ENCODE measurements at regions not wholly inside any gene's neighbourhood (a gene's known extent, or its start where the extent isn't known, plus 50 kb on each side); places are given as distances from the start of the nearest gene placed in this dataset.

- no peaks in the 10 kb centered on the region for H3K27me3 ChIP-seq (ENCODE audit: low read length)
- DNase-seq, result no peak
- no peaks in the 10 kb centered on the region for H4K20me1 ChIP-seq (ENCODE audit: insufficient read depth, low read depth, low read length)
- H2AFZ ChIP-seq (ENCODE audit: low read length), result no peak overlapping the region
- peaks cover 7% of the 10 kb centered on the region; the same call in 1 of the 2 replicates for H3K9me3 ChIP-seq (ENCODE audit: low read length)
- H3K4me2 ChIP-seq (ENCODE audit: low read depth, low read length, poor library complexity, severe bottlenecking), result no peak overlapping the region
- no peaks in the 10 kb centered on the region for H3K4me1 ChIP-seq (ENCODE audit: low read length)
- H3K4me3 ChIP-seq (ENCODE audit: low read length), result no peak overlapping the region
- no peaks in the 10 kb centered on the region for H3K79me2 ChIP-seq (ENCODE audit: low read length)
- no peaks in the 10 kb centered on the region; the same call in 1 of the 2 replicates for H3K9me2 ChIP-seq (replicated peaks; ENCODE audit: insufficient read depth, low read length)
- no peak overlapping the region for H3K27ac ChIP-seq (ENCODE audit: low read length)
- no peaks in the 10 kb centered on the region for H3K36me3 ChIP-seq (ENCODE audit: insufficient read depth, low read length)
- H3K9ac ChIP-seq (ENCODE audit: low read length), result no peak overlapping the region
Measured at GRCh38 chrX:124725502-124725901, 379.1 kb downstream of the SH2D1A start.

- H4K20me1 ChIP-seq (ENCODE audit: insufficient read depth, low read depth, low read length), result no peaks in the 10 kb centered on the region
- no peak overlapping the region for H3K4me2 ChIP-seq (ENCODE audit: low read depth, low read length, poor library complexity, severe bottlenecking)
- no peak overlapping the region for H3K9ac ChIP-seq (ENCODE audit: low read length)
- DNase-seq, result no peak
- H3K4me1 ChIP-seq (ENCODE audit: low read length), result no peaks in the 10 kb centered on the region
- no peaks in the 10 kb centered on the region; the same call in 1 of the 2 replicates for H3K9me2 ChIP-seq (replicated peaks; ENCODE audit: insufficient read depth, low read length)
- H3K36me3 ChIP-seq (ENCODE audit: insufficient read depth, low read length), result no peaks in the 10 kb centered on the region
- H3K27ac ChIP-seq (ENCODE audit: low read length), result no peak overlapping the region
- H3K79me2 ChIP-seq (ENCODE audit: low read length), result no peaks in the 10 kb centered on the region
- H3K9me3 ChIP-seq (ENCODE audit: low read length), result peaks cover 7% of the 10 kb centered on the region; the same call in 1 of the 2 replicates
- H2AFZ ChIP-seq (ENCODE audit: low read length), result no peak overlapping the region
- H3K4me3 ChIP-seq (ENCODE audit: low read length), result no peak overlapping the region
- no peaks in the 10 kb centered on the region for H3K27me3 ChIP-seq (ENCODE audit: low read length)
Measured at GRCh38 chrX:124726292-124726691, 379.9 kb downstream of the SH2D1A start.

GRCh38 chrX:124726881-124727280 is 380.5 kb downstream of the SH2D1A start:
- Histone ChIP-seq H3K9me3 (ENCODE audit: low read length) (peaks cover 7% of the 10 kb centered on the region; the same call in 1 of the 2 replicates), H4K20me1 (ENCODE audit: insufficient read depth, low read depth, low read length) (no peaks in the 10 kb centered on the region), H3K36me3 (ENCODE audit: insufficient read depth, low read length) (no peaks in the 10 kb centered on the region), H3K4me2 (ENCODE audit: low read depth, low read length, poor library complexity, severe bottlenecking) (no peak overlapping the region), H3K27ac (ENCODE audit: low read length) (no peak overlapping the region), H3K79me2 (ENCODE audit: low read length) (no peaks in the 10 kb centered on the region), H3K9me2 (replicated peaks; ENCODE audit: insufficient read depth, low read length) (no peaks in the 10 kb centered on the region; the same call in 1 of the 2 replicates), H2AFZ (ENCODE audit: low read length) (no peak overlapping the region), H3K4me3 (ENCODE audit: low read length) (no peak overlapping the region), H3K4me1 (ENCODE audit: low read length) (no peaks in the 10 kb centered on the region), H3K27me3 (ENCODE audit: low read length) (no peaks in the 10 kb centered on the region), H3K9ac (ENCODE audit: low read length) (no peak overlapping the region)
- no peak for DNase-seq

GRCh38 chrX:124736553-124737270 is 390.3 kb downstream of the SH2D1A start:
- no peaks in the 10 kb centered on the region; the same call in 1 of the 2 replicates for H3K9me3 ChIP-seq (ENCODE audit: low read length)
- no peak overlapping the region for H2AFZ ChIP-seq (ENCODE audit: low read length)
- DNase-seq, result no peak
- H3K4me1 ChIP-seq (ENCODE audit: low read length), result no peaks in the 10 kb centered on the region
- H3K4me2 ChIP-seq (ENCODE audit: low read depth, low read length, poor library complexity, severe bottlenecking), result no peak overlapping the region
- H3K27me3 ChIP-seq (ENCODE audit: low read length), result no peaks in the 10 kb centered on the region
- H3K9me2 ChIP-seq (replicated peaks; ENCODE audit: insufficient read depth, low read length), result no peaks in the 10 kb centered on the region
- H3K36me3 ChIP-seq (ENCODE audit: insufficient read depth, low read length), result no peaks in the 10 kb centered on the region
- no peaks in the 10 kb centered on the region for H4K20me1 ChIP-seq (ENCODE audit: insufficient read depth, low read depth, low read length)
- H3K4me3 ChIP-seq (ENCODE audit: low read length), result no peak overlapping the region
- no peaks in the 10 kb centered on the region for H3K79me2 ChIP-seq (ENCODE audit: low read length)
- no peak overlapping the region for H3K9ac ChIP-seq (ENCODE audit: low read length)
- H3K27ac ChIP-seq (ENCODE audit: low read length), result no peak overlapping the region

GRCh38 chrX:124737771-124738170 is 391.4 kb downstream of the SH2D1A start:
- H3K36me3 ChIP-seq (ENCODE audit: insufficient read depth, low read length), result no peaks in the 10 kb centered on the region
- no peaks in the 10 kb centered on the region; the same call in 1 of the 2 replicates for H3K9me3 ChIP-seq (ENCODE audit: low read length)
- H2AFZ ChIP-seq (ENCODE audit: low read length), result no peak overlapping the region
- no peaks in the 10 kb centered on the region for H3K4me1 ChIP-seq (ENCODE audit: low read length)
- DNase-seq, result no peak
- H3K27me3 ChIP-seq (ENCODE audit: low read length), result no peaks in the 10 kb centered on the region
- no peaks in the 10 kb centered on the region for H3K9me2 ChIP-seq (replicated peaks; ENCODE audit: insufficient read depth, low read length)
- H3K4me2 ChIP-seq (ENCODE audit: low read depth, low read length, poor library complexity, severe bottlenecking), result no peak overlapping the region
- H3K79me2 ChIP-seq (ENCODE audit: low read length), result no peaks in the 10 kb centered on the region
- no peak overlapping the region for H3K4me3 ChIP-seq (ENCODE audit: low read length)
- no peaks in the 10 kb centered on the region for H4K20me1 ChIP-seq (ENCODE audit: insufficient read depth, low read depth, low read length)
- H3K9ac ChIP-seq (ENCODE audit: low read length), result no peak overlapping the region
- H3K27ac ChIP-seq (ENCODE audit: low read length), result no peak overlapping the region

- Histone ChIP-seq H3K36me3 (ENCODE audit: insufficient read depth, low read length) (no peaks in the 10 kb centered on the region), H3K27me3 (ENCODE audit: low read length) (no peaks in the 10 kb centered on the region), H3K79me2 (ENCODE audit: low read length) (no peaks in the 10 kb centered on the region), H4K20me1 (ENCODE audit: insufficient read depth, low read depth, low read length) (no peaks in the 10 kb centered on the region), H3K27ac (ENCODE audit: low read length) (no peak overlapping the region), H3K4me3 (ENCODE audit: low read length) (no peak overlapping the region), H2AFZ (ENCODE audit: low read length) (no peak overlapping the region), H3K9me2 (replicated peaks; ENCODE audit: insufficient read depth, low read length) (no peaks in the 10 kb centered on the region), H3K9me3 (ENCODE audit: low read length) (no peaks in the 10 kb centered on the region; the same call in 1 of the 2 replicates), H3K4me1 (ENCODE audit: low read length) (no peaks in the 10 kb centered on the region), H3K4me2 (ENCODE audit: low read depth, low read length, poor library complexity, severe bottlenecking) (no peak overlapping the region), H3K9ac (ENCODE audit: low read length) (no peak overlapping the region)
- DNase-seq, result no peak
Measured at GRCh38 chrX:124747295-124747694, 400.9 kb downstream of the SH2D1A start.

- H3K27me3 ChIP-seq (ENCODE audit: low read length), result no peaks in the 10 kb centered on the region
Measured at GRCh38 chrX:124764354-124764753, 418.0 kb downstream of the SH2D1A start.

GRCh38 chrX:124769166-124769565 is 422.8 kb downstream of the SH2D1A start:
- Histone ChIP-seq H3K4me3 (ENCODE audit: low read length) (no peak overlapping the region), H3K9me3 (ENCODE audit: low read length) (no peaks in the 10 kb centered on the region), H3K79me2 (ENCODE audit: low read length) (no peaks in the 10 kb centered on the region), H3K9ac (ENCODE audit: low read length) (no peak overlapping the region), H3K27me3 (ENCODE audit: low read length) (no peaks in the 10 kb centered on the region), H3K4me1 (ENCODE audit: low read length) (no peaks in the 10 kb centered on the region), H2AFZ (ENCODE audit: low read length) (no peak overlapping the region), H3K9me2 (replicated peaks; ENCODE audit: insufficient read depth, low read length) (no peaks in the 10 kb centered on the region), H4K20me1 (ENCODE audit: insufficient read depth, low read depth, low read length) (no peaks in the 10 kb centered on the region), H3K27ac (ENCODE audit: low read length) (no peak overlapping the region), H3K4me2 (ENCODE audit: low read depth, low read length, poor library complexity, severe bottlenecking) (no peak overlapping the region), H3K36me3 (ENCODE audit: insufficient read depth, low read length) (no peaks in the 10 kb centered on the region)
- DNase-seq, result no peak

More at GRCh38 chrX:124764354-124764753, 418.0 kb downstream of the SH2D1A start:
- Histone ChIP-seq H3K9ac (ENCODE audit: low read length) (no peak overlapping the region), H4K20me1 (ENCODE audit: insufficient read depth, low read depth, low read length) (no peaks in the 10 kb centered on the region), H3K4me3 (ENCODE audit: low read length) (no peak overlapping the region), H3K4me1 (ENCODE audit: low read length) (no peaks in the 10 kb centered on the region), H3K36me3 (ENCODE audit: insufficient read depth, low read length) (no peaks in the 10 kb centered on the region), H3K9me2 (replicated peaks; ENCODE audit: insufficient read depth, low read length) (no peaks in the 10 kb centered on the region), H3K9me3 (ENCODE audit: low read length) (no peaks in the 10 kb centered on the region), H3K27ac (ENCODE audit: low read length) (no peak overlapping the region), H2AFZ (ENCODE audit: low read length) (no peak overlapping the region), H3K4me2 (ENCODE audit: low read depth, low read length, poor library complexity, severe bottlenecking) (no peak overlapping the region), H3K79me2 (ENCODE audit: low read length) (no peaks in the 10 kb centered on the region)
- no peak for DNase-seq
